Liver (tissue), 8 donors: ENCODE measurements at regions not wholly inside any gene's neighbourhood (a gene's known extent, or its start where the extent isn't known, plus 50 kb on each side); places are given as distances from the start of the nearest gene placed in this dataset.

Experiments
- DNase-seq: peaks from one replicate; pipeline ENCODE4 v3.0.0-alpha.2; 2017; ENCODE audit warnings: low spot score
- H3K27ac ChIP-seq, 2 donors: one replicate each; pipeline ENCODE4 v1.7.0; 2013; ENCODE audit warnings: inconsistent platforms in 2 of 2, low read length in 2 of 2, control low read depth in 1 of 2, low read depth in 1 of 2, mild to moderate bottlenecking in 1 of 2
- H3K27me3 ChIP-seq, 4 donors: one replicate each; pipeline versions ENCODE4 v1.6.1 to v1.7.0; 2013; ENCODE audit warnings: low read length in 3 of 4, inconsistent platforms in 1 of 4, mild to moderate bottlenecking in 1 of 4, moderate library complexity in 1 of 4; ENCODE audit not compliant: control insufficient read depth in 4 of 4, insufficient read depth in 4 of 4
- H3K36me3 ChIP-seq, 4 donors: one replicate each; pipeline versions ENCODE4 v1.6.1 to v1.7.0; 2013; ENCODE audit warnings: low read length in 3 of 4, mild to moderate bottlenecking in 3 of 4, low read depth in 1 of 4, moderate library complexity in 1 of 4; ENCODE audit not compliant: control insufficient read depth in 4 of 4, insufficient read depth in 3 of 4
- H3K4me1 ChIP-seq, 4 donors: one replicate each; pipeline versions ENCODE4 v1.6.1 to v1.7.0; 2013; ENCODE audit warnings: low read length in 3 of 4, mild to moderate bottlenecking in 3 of 4, moderate library complexity in 1 of 4; ENCODE audit not compliant: control insufficient read depth in 4 of 4, insufficient read depth in 4 of 4
- H3K4me3 ChIP-seq, 3 donors: one replicate each; pipeline versions ENCODE4 v1.6.1 to v1.7.0; 2013; ENCODE audit warnings: low read length in 3 of 3, control low read depth in 1 of 3, low read depth in 1 of 3, mild to moderate bottlenecking in 1 of 3
- H3K9ac ChIP-seq, 2 donors: one replicate each; pipeline ENCODE4 v1.7.0; 2013; ENCODE audit warnings: low read length in 2 of 2, mild to moderate bottlenecking in 2 of 2, moderate library complexity in 2 of 2, control low read depth in 1 of 2, low read depth in 1 of 2
- H3K9me3 ChIP-seq, 4 donors: one replicate each; pipeline versions ENCODE4 v1.6.1 to v1.7.0; 2013; ENCODE audit warnings: low read length in 3 of 4; ENCODE audit not compliant: control insufficient read depth in 4 of 4
- ATF3 ChIP-seq: IDR thresholded peaks from 2 replicates; pipeline ENCODE4 v1.6.1; 2016; ENCODE audit warnings: antibody characterized with exemption
- CTCF ChIP-seq: fragments of 150-350 bp; IDR thresholded peaks from 2 replicates; pipeline ENCODE4 v1.5.1; 2017; ENCODE audit warnings: improper control_type of control experiment, low read depth, low read length; ENCODE audit not compliant: missing input control
- EGR1 ChIP-seq, 2 donors: IDR thresholded peaks; 2 replicates each; pipeline ENCODE4 v1.6.1; 2016 to 2018; ENCODE audit warnings: antibody characterized with exemption in 2 of 2, low read depth in 2 of 2
- FOXA1 ChIP-seq: IDR thresholded peaks from 2 replicates; pipeline ENCODE4 v1.6.1; 2016; ENCODE audit warnings: antibody characterized with exemption
- FOXA2 ChIP-seq: IDR thresholded peaks from 2 replicates; pipeline ENCODE4 v1.6.1; 2016; ENCODE audit warnings: antibody characterized with exemption
- GABPA ChIP-seq, 2 donors: IDR thresholded peaks in 1 of 2; conservative IDR thresholded peaks in 1 of 2; 2 replicates each; pipeline ENCODE4 v1.6.1; 2016; ENCODE audit warnings: antibody characterized with exemption in 2 of 2, mild to moderate bottlenecking in 1 of 2, moderate library complexity in 1 of 2
- HNF4A ChIP-seq, 2 donors: conservative IDR thresholded peaks; 2 replicates each; pipeline ENCODE4 v1.6.1; 2016; ENCODE audit warnings: antibody characterized with exemption in 2 of 2, mild to moderate bottlenecking in 2 of 2
- HNF4G ChIP-seq: IDR thresholded peaks from 2 replicates; pipeline ENCODE4 v1.6.1; 2016; ENCODE audit warnings: antibody characterized with exemption
- JUND ChIP-seq, 2 donors: IDR thresholded peaks; 2 replicates each; pipeline ENCODE4 v1.6.1; 2016; ENCODE audit warnings: antibody characterized with exemption in 2 of 2
- MAX ChIP-seq: IDR thresholded peaks from 2 replicates; pipeline ENCODE4 v1.6.1; 2016; ENCODE audit warnings: antibody characterized with exemption
- NR2F2 ChIP-seq: IDR thresholded peaks from 2 replicates; pipeline ENCODE4 v1.6.1; 2016; ENCODE audit warnings: antibody characterized with exemption
- RAD21 ChIP-seq, 2 donors: IDR thresholded peaks; 2 replicates each; pipeline ENCODE4 v1.6.1; 2016; ENCODE audit warnings: antibody characterized with exemption in 2 of 2, mild to moderate bottlenecking in 2 of 2
- REST ChIP-seq: IDR thresholded peaks from 2 replicates; pipeline ENCODE4 v1.6.1; 2016; ENCODE audit warnings: antibody characterized with exemption, mild to moderate bottlenecking
- RXRA ChIP-seq, 2 donors: IDR thresholded peaks; 2 replicates each; pipeline ENCODE4 v1.6.1; 2017 to 2018; ENCODE audit warnings: antibody characterized with exemption in 2 of 2, mild to moderate bottlenecking in 1 of 2
- SP1 ChIP-seq: IDR thresholded peaks from 2 replicates; pipeline ENCODE4 v1.6.1; 2018; ENCODE audit warnings: antibody characterized with exemption, mild to moderate bottlenecking
- TAF1 ChIP-seq: conservative IDR thresholded peaks from 2 replicates; pipeline ENCODE4 v1.6.1; 2016; ENCODE audit warnings: antibody characterized with exemption, mild to moderate bottlenecking
- YY1 ChIP-seq: IDR thresholded peaks from 2 replicates; pipeline ENCODE4 v1.6.1; 2016; ENCODE audit warnings: antibody characterized with exemption, mild to moderate bottlenecking
- ZBTB33 ChIP-seq: IDR thresholded peaks from 2 replicates; pipeline ENCODE4 v1.6.1; 2016; ENCODE audit warnings: antibody characterized with exemption
- WGBS: extraction: QIAGEN DNeasy Blood & Tissue Kit; methylation state at CpG from one replicate; pipeline ENCODE4 v1.1.7; 2013; 5-methylcytosine and 5-hydroxymethylcytosine counted together
- donor health status: healthy.
- donor health status: healthy.
- donor health status: healthy.
- donor health status: healthy.
- donor health status: healthy.

GRCh38 chr6:50966532-50966931 lies 147.9 kb downstream of the TFAP2B start:
- no peak overlapping the region for H3K9ac ChIP-seq
- WGBS, result 50% methylated on average over 1 of the region's 1 CpG
- no peak for TF ChIP-seq FOXA1
- TF ChIP-seq MAX, result no peak
- TF ChIP-seq ZBTB33, result no peak
- no peak for TF ChIP-seq NR2F2
- no peak for TF ChIP-seq GABPA (IDR thresholded peaks at IDR 0.05 in 1 of 2, conservative IDR thresholded peaks at IDR 0.05 in 1 of 2)
- TF ChIP-seq CTCF, result no peak
- no peak for TF ChIP-seq HNF4A (conservative IDR thresholded peaks at IDR 0.05)
- no peak for TF ChIP-seq RAD21 (IDR thresholded peaks at IDR 0.05)
- TF ChIP-seq EGR1 (IDR thresholded peaks at IDR 0.05; ENCODE audit: low read depth in 2 of 2), result no peak
- TF ChIP-seq JUND (IDR thresholded peaks at IDR 0.05), result no peak
- TF ChIP-seq HNF4G, result no peak
- H3K36me3 ChIP-seq, result no peaks in the 10 kb centered on the region
- no peak overlapping the region for H3K4me3 ChIP-seq
- H3K4me1 ChIP-seq, result no peaks in the 10 kb centered on the region
- no peaks in the 10 kb centered on the region for H3K27me3 ChIP-seq
- DNase-seq, result no peak
- no peaks in the 10 kb centered on the region for H3K9me3 ChIP-seq
- no peak overlapping the region for H3K27ac ChIP-seq

GRCh38 chr6:50966986-50967385 lies 148.3 kb downstream of the TFAP2B start:
- no peak overlapping the region for H3K27ac ChIP-seq

More at GRCh38 chr6:50966986-50967385, 148.3 kb downstream of the TFAP2B start:
- Histone ChIP-seq H3K27me3 (no peaks in the 10 kb centered on the region), H3K9ac (no peak overlapping the region), H3K9me3 (no peaks in the 10 kb centered on the region), H3K4me3 (no peak overlapping the region), H3K36me3 (no peaks in the 10 kb centered on the region), H3K4me1 (no peaks in the 10 kb centered on the region)
- DNase-seq, result no peak
- TF ChIP-seq MAX, result no peak
- no peak for TF ChIP-seq TAF1
- TF ChIP-seq SP1, result no peak
- TF ChIP-seq NR2F2, result no peak
- no peak for TF ChIP-seq RXRA (IDR thresholded peaks at IDR 0.05)
- TF ChIP-seq FOXA1, result no peak
- TF ChIP-seq CTCF, result no peak
- no peak for TF ChIP-seq GABPA (IDR thresholded peaks at IDR 0.05 in 1 of 2, conservative IDR thresholded peaks at IDR 0.05 in 1 of 2)
- no peak for TF ChIP-seq HNF4G
- no peak for TF ChIP-seq EGR1 (IDR thresholded peaks at IDR 0.05; ENCODE audit: low read depth in 2 of 2)
- no peak for TF ChIP-seq ZBTB33
- no peak for TF ChIP-seq FOXA2
- TF ChIP-seq ATF3, result no peak
- no peak for TF ChIP-seq YY1
- no peak for TF ChIP-seq RAD21 (IDR thresholded peaks at IDR 0.05)
- TF ChIP-seq JUND (IDR thresholded peaks at IDR 0.05), result no peak
- TF ChIP-seq HNF4A (conservative IDR thresholded peaks at IDR 0.05), result no peak
- no peak for TF ChIP-seq REST
